Ishikawa (cell line): ENCODE measurements at regions not wholly inside any gene's neighbourhood (a gene's known extent, or its start where the extent isn't known, plus 50 kb on each side); places are given as distances from the start of the nearest gene placed in this dataset.

ENCODE experiments used
- CEBPB ChIP-seq: IDR thresholded peaks from 2 replicates; pipeline ENCODE4 v1.6.1; 2012
- CREB1 ChIP-seq: IDR thresholded peaks from 2 replicates; pipeline ENCODE4 v1.6.1; 2012; ENCODE audit warnings: low read depth
- EGR1 ChIP-seq: IDR thresholded peaks from 2 replicates; pipeline ENCODE4 v1.6.1; 2012
- EP300 ChIP-seq: IDR thresholded peaks from 2 replicates; pipeline ENCODE4 v1.6.1; 2012; ENCODE audit warnings: borderline replicate concordance
- FOXM1 ChIP-seq: IDR thresholded peaks from 2 replicates; pipeline ENCODE4 v1.6.1; 2012; ENCODE audit warnings: low read depth, borderline replicate concordance
- NFIC ChIP-seq: IDR thresholded peaks from 2 replicates; pipeline ENCODE4 v1.6.1; 2012
- RAD21 ChIP-seq: IDR thresholded peaks from 2 replicates; pipeline ENCODE4 v1.6.1; 2012; ENCODE audit warnings: low read depth
- REST ChIP-seq: IDR thresholded peaks from 2 replicates; pipeline ENCODE4 v1.6.1; 2012; ENCODE audit warnings: low read depth, mild to moderate bottlenecking
- TAF1 ChIP-seq: IDR thresholded peaks from 2 replicates; pipeline ENCODE4 v1.6.1; 2012; ENCODE audit warnings: low read depth, mild to moderate bottlenecking
- TCF12 ChIP-seq: IDR thresholded peaks from 2 replicates; pipeline ENCODE4 v1.6.1; 2012; ENCODE audit warnings: low read depth
- YY1 ChIP-seq: IDR thresholded peaks from 2 replicates; pipeline ENCODE4 v1.6.1; 2012; ENCODE audit warnings: low read depth
- TF ChIP-seq, protein P1 (sequence below): IDR thresholded peaks from 2 replicates; pipeline ENCODE4 v1.6.1; 2012

DNA sequence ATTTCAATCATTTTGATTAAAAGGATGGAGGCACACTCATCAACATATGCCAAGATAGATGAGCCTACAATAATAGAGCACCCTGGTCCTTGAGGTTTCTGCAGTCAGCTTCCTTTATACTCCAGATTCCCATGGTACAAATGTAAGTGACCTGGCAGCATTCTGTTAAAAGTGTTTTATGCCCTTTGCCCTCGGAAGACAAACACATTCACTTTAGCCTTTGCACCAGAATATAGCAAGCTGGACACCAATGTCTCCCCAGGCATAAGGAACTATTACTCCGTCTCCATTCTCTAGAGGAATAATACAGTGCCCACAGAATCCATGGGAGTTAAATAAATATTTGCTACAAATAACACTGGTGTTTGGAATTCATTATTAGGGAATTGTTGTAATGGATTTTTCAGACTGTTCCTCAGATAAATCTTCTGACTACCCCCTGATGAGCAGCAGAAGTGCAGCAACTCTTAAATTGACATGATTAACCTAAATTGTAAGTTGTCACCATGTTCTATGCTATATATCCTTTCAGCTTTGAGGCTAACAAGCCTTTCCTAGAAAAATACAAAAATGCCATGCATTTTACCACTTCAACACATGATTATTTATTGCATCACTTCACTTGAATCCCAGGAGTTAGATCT, 340.2 kb downstream of the TBC1D32 start:
- TF ChIP-seq EP300 (no peak), RAD21 (no peak), FOXM1 (no peak), TAF1 (no peak), TCF12 (no peak), YY1 (no peak), CEBPB (no peak), REST (no peak), EGR1 (no peak), CREB1 (no peak), NFIC (no peak)
- TF ChIP-seq, protein P1, sequence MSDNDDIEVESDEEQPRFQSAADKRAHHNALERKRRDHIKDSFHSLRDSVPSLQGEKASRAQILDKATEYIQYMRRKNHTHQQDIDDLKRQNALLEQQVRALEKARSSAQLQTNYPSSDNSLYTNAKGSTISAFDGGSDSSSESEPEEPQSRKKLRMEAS = no peak
